GM18870 (cell line): ENCODE measurements at regions not wholly inside any gene's neighbourhood (a gene's known extent, or its start where the extent isn't known, plus 50 kb on each side); places are given as distances from the start of the nearest gene placed in this dataset.

Experiments
- ATAC-seq: cut with Tn5 transposase; IDR thresholded peaks from one replicate; pipeline ENCODE4 v1.9.1; 2021; ENCODE audit warnings: moderate library complexity; ENCODE audit not compliant: unreplicated experiment

GRCh38 chr6:123747515-123747914, 56.1 kb upstream of the NKAIN2 start:
- ATAC-seq: no peak

DNA sequence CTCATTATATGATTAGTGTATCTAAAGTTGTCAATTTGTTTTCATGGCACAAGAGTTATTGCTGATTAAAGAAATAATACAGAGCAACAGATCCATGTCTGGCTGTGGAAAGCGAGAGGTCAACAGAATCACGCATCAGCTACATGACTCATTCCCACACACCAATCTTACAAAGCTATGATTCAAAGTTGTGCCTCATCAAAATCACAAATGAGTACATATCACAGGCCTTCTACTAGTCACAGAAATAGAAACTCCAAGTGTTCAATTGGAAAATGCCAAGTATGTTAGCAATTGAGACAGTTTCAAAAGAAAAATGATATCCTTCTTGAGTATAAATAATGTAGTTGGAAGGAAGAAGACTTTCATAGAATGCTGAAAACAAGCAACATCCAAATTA, 57.8 kb upstream of the NKAIN2 start:
- no peak for ATAC-seq

- ATAC-seq: no peak
Measured at GRCh38 chr6:123744840-123745239, 58.8 kb upstream of the NKAIN2 start.

DNA sequence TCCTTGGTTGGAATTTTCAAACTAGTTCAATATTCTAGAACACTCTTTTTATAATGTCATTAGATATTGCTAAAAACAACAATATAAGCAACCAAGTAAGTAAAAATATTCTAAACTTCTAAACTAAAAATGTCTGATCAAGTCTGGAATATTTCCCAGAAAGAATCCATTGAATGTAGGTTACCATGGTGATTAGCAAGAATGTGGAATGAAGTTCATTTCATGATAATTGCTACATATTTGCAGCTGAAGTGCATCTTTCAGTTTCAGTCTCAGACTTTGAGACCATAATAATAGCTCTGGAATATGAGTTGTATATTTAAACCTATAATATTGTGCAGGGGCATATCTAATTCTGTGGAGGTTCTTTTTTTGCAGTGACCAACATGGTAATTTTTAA, 61.0 kb upstream of the NKAIN2 start:
- ATAC-seq: no peak

- ATAC-seq: no peak
Measured at GRCh38 chr6:123733180-123733579, 70.5 kb upstream of the NKAIN2 start.

- no peak for ATAC-seq
Measured at GRCh38 chr6:123716506-123716905, 79.8 kb upstream of the TRDN start.

DNA sequence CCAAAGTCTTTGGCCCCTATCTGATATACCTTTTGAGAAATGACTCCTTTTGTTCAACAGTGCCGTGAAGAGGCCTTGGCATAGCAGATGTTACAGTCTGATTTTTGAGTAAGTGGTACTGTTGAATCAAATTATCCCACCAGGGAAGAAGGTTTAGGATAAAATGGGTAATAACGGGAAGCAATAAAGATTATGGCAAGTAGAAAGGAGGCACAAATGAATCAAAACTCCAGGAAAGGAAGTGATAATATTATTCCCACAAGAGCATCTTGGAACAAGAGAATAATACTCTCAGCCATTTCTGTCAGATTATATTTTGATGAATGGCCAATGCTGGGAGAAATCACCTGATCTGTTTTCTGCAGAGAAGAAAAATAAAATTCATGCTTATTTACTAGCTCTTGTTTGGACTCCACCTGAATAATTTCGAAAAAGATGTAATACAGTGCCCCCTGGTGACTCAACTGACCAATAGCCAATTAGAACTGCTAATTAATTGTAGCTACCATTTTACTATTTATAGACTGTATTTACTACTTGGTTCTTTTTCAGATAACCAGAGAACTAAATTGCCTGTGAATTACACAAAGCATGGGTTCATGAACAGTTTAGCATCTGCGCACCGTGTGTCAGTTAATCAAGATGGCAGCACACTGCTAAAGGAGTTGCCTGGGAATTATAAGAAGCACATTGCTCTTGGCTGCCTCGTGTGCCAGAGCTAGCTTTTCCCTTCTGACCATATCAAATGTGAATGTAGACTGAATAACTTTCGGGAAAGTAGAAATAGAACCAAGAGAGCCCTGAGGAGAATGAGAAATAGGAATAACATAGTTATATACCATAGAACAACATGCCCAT, 78.5 kb upstream of the TRDN start:
- ATAC-seq: peak; percentile 69

- ATAC-seq: no peak
Measured at GRCh38 chr6:123712831-123713230, 76.1 kb upstream of the TRDN start.

DNA sequence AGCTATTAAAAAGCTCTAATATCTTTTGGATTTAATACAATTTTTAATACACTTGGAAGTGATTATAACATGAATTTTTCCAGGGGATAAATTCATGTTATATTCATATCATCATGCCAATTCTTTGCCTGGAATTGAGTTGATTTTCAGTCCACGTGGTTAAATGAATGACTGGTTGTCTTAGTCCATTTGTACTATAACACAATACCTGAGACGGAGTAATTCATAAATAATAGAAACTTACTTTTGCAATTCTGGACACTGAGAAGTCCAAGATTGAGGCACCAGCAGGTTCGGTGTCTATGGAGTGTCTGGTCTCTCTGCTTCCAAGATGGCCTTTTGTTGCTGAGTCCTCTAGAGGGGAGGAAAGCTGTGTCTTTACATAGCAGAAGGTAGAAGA, 66.2 kb upstream of the TRDN start:
- no peak for ATAC-seq

DNA sequence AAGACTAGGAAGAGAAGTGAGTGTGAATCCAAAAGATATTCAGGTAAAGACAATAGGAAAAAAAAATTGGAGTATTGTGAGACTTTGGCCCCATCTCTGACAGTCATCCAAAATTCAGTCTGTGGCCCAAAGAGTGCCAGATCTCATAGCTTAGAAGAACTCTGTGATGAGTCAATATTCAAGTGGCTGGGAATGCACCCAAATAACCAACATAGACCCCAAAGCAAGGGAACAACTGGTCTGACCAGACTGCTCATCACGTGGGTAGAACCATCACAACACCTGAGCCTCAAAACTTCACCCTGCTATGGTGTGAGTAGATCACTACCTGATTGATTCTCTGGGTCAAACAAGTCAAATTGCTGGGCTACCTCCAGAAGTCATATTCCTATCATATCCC, 51.1 kb upstream of the TRDN start:
- ATAC-seq: no peak
